ENCODE measurements at regions not wholly inside any gene's neighbourhood (a gene's known extent, or its start where the extent isn't known, plus 50 kb on each side); places are given as distances from the start of the nearest gene placed in this dataset.

GRCh38 chr2:239499726-239500573, 99.1 kb upstream of the HDAC4 start:
- TF ChIP-seq MGA (IDR thresholded peaks at IDR 0.05): no peak
- no peak for TF ChIP-seq ELK1 (CRISPR knock-in tag; IDR thresholded peaks at IDR 0.05)
- no peak for TF ChIP-seq ZBTB1 (CRISPR knock-in tag; IDR thresholded peaks at IDR 0.05; ENCODE audit: borderline replicate concordance, low read depth)
- no peak for TF ChIP-seq ZNF184 (CRISPR knock-in tag; IDR thresholded peaks at IDR 0.05)
- TF ChIP-seq TEAD2 (tag; IDR thresholded peaks at IDR 0.05): no peak
- no peak for TF ChIP-seq MLX (CRISPR knock-in tag; conservative IDR thresholded peaks at IDR 0.05)
- TF ChIP-seq SNAPC5 (CRISPR knock-in tag; IDR thresholded peaks at IDR 0.05): no peak
- no peak for TF ChIP-seq HNRNPL (IDR thresholded peaks at IDR 0.05; ENCODE audit: low read depth, low read length)
- TF ChIP-seq ZNF140 (CRISPR knock-in tag; IDR thresholded peaks at IDR 0.05): no peak
- no peak for TF ChIP-seq PRDM10 (IDR thresholded peaks at IDR 0.05; ENCODE audit: partially characterized antibody)
- TF ChIP-seq CTCF (IDR thresholded peaks at IDR 0.05 in 2 of 3, conservative IDR thresholded peaks at IDR 0.05 in 1 of 3; ENCODE audit: insufficient read depth in 2 of 3, low read depth in 1 of 3, low read length in 3 of 3): no peak
- TF ChIP-seq SETDB1 (IDR thresholded peaks at IDR 0.05; ENCODE audit: low read length): no peak
- no peak for TF ChIP-seq ZNF282 (CRISPR knock-in tag; IDR thresholded peaks at IDR 0.05)
- no peak for TF ChIP-seq ZNF134 (CRISPR knock-in tag; conservative IDR thresholded peaks at IDR 0.05)
